GM12878 (cell line): ENCODE measurements at regions not wholly inside any gene's neighbourhood (a gene's known extent, or its start where the extent isn't known, plus 50 kb on each side); places are given as distances from the start of the nearest gene placed in this dataset.

Experiments
- CHD2 ChIP-seq: IDR thresholded peaks from 2 replicates; pipeline ENCODE4 v1.6.1; 2011; ENCODE audit warnings: low read depth, low read length, improper control_type of control experiment, borderline replicate concordance
- KLF5 ChIP-seq: fragments of 450-650 bp; IDR thresholded peaks from 2 replicates; pipeline ENCODE4 v1.6.1; 2014; ENCODE audit warnings: mild to moderate bottlenecking; ENCODE audit not compliant: partially characterized antibody
- RELB ChIP-seq: fragments of 450-650 bp; IDR thresholded peaks from 2 replicates; pipeline ENCODE4 v1.6.1; 2017; ENCODE audit warnings: low read depth, mild to moderate bottlenecking, moderate library complexity
- SIX5 ChIP-seq: IDR thresholded peaks from 2 replicates; pipeline ENCODE4 v1.6.1; 2011; ENCODE audit warnings: mild to moderate bottlenecking, low read depth, low read length, moderate library complexity; ENCODE audit not compliant: severe bottlenecking
- SMAD1 ChIP-seq: fragments of 450-650 bp; IDR thresholded peaks from 2 replicates; pipeline ENCODE4 v1.6.1; 2018; ENCODE audit warnings: mild to moderate bottlenecking, low read depth; ENCODE audit not compliant: partially characterized antibody
- SUPT20H ChIP-seq: IDR thresholded peaks from 2 replicates; pipeline ENCODE4 v1.6.1; 2011; ENCODE audit warnings: low read depth, mild to moderate bottlenecking, low read length, moderate library complexity, borderline replicate concordance; ENCODE audit not compliant: control insufficient read depth
- TF ChIP-seq, protein P1 (sequence below): fragments of 450-650 bp; formaldehyde crosslinking; IDR thresholded peaks from 2 replicates; pipeline ENCODE4 v1.4.0; 2020; ENCODE audit warnings: mild to moderate bottlenecking, moderate library complexity

DNA sequence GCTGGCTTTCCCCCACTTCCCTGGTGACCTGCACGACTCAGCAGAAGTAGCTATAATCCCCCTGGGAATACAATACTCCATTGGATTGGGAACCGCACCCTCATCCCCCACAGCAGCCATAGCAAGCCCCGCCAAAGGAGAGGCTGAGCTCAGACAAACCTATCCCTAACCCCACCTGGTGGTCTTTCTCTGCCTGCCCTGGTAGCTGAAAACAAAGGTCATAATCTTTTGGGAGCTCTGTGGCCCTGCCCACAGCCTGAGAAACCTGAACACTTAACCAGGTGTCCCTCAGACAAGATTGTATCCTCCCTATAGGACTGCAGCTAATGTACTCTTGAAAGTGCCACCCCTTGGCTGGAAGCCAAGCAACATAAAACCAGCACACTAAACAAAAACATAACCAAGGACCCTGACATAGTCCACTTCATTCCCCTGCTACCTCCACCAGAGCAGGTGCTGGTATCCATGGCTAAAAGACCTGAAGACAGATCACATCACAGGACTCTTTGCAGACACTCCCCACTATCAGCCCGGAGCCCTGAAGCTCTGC, 71.6 kb upstream of the RUNX1 start (continued):
- TF ChIP-seq, protein P1, sequence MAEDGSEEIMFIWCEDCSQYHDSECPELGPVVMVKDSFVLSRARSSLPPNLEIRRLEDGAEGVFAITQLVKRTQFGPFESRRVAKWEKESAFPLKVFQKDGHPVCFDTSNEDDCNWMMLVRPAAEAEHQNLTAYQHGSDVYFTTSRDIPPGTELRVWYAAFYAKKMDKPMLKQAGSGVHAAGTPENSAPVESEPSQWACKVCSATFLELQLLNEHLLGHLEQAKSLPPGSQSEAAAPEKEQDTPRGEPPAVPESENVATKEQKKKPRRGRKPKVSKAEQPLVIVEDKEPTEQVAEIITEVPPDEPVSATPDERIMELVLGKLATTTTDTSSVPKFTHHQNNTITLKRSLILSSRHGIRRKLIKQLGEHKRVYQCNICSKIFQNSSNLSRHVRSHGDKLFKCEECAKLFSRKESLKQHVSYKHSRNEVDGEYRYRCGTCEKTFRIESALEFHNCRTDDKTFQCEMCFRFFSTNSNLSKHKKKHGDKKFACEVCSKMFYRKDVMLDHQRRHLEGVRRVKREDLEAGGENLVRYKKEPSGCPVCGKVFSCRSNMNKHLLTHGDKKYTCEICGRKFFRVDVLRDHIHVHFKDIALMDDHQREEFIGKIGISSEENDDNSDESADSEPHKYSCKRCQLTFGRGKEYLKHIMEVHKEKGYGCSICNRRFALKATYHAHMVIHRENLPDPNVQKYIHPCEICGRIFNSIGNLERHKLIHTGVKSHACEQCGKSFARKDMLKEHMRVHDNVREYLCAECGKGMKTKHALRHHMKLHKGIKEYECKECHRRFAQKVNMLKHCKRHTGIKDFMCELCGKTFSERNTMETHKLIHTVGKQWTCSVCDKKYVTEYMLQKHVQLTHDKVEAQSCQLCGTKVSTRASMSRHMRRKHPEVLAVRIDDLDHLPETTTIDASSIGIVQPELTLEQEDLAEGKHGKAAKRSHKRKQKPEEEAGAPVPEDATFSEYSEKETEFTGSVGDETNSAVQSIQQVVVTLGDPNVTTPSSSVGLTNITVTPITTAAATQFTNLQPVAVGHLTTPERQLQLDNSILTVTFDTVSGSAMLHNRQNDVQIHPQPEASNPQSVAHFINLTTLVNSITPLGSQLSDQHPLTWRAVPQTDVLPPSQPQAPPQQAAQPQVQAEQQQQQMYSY (CRISPR knock-in tag): no peak
- no peak for TF ChIP-seq RELB
- no peak for TF ChIP-seq SUPT20H
- no peak for TF ChIP-seq SMAD1
- TF ChIP-seq SIX5: no peak
- no peak for TF ChIP-seq CHD2
- TF ChIP-seq KLF5: no peak
